Endothelial cell of umbilical vein (primary cell): ENCODE measurements at regions not wholly inside any gene's neighbourhood (a gene's known extent, or its start where the extent isn't known, plus 50 kb on each side); places are given as distances from the start of the nearest gene placed in this dataset.

ENCODE experiments used
- BruUV-seq: library from RNA; stranded (reverse); fragments of 400-500 nt; replicated peaks from 2 replicates; lab custom pipeline; 2021; lab: Mats Ljungman, UMichigan
- CTCF ChIA-PET: fragments of 300-600, 350-600 bp; sonication (Branson Sonifier 250); formaldehyde crosslinking; loops from one replicate; lab custom pipeline; 2021; ENCODE audit warnings: antibody characterized with exemption, inconsistent platforms; lab: Charles Lee
- POLR2A ChIA-PET: fragments of 300-600, 350-600 bp; sonication (Branson Sonifier 250); formaldehyde crosslinking; loops from one replicate; lab custom pipeline; 2021; ENCODE audit warnings: antibody characterized with exemption, inconsistent platforms; lab: Charles Lee
- DNase-seq: peaks from one replicate; pipeline ENCODE4 v3.0.0-alpha.2; 2011; ENCODE audit warnings: low read depth, low spot score
- FAIRE-seq: peaks from 2 replicates; lab custom pipeline; 2011; peaks lifted over from hg19 to GRCh38; lab: Jason Lieb, UNC
- H2AFZ ChIP-seq: 2 replicates; pipeline ENCODE4 v1.6.0; 2012; ENCODE audit warnings: low read depth, low read length, control low read depth, inconsistent platforms
- H3K27ac ChIP-seq: 2 replicates; pipeline ENCODE4 v1.5.1; 2011; ENCODE audit warnings: low read depth, mild to moderate bottlenecking, control low read depth, low read length, moderate library complexity; ENCODE audit not compliant: insufficient read depth
- H3K27me3 ChIP-seq, 2 experiments: 2 replicates each; pipeline versions ENCODE4 v1.6.0 to v1.6.1; 2011; ENCODE audit warnings: low read length in 2 of 2, mixed read lengths in 1 of 2; ENCODE audit not compliant: control insufficient read depth in 2 of 2, insufficient read depth in 2 of 2
- H3K36me3 ChIP-seq, 2 experiments: 2 replicates in 1 of 2; 3 replicates in 1 of 2; pipeline ENCODE4 v1.5.1; 2011; ENCODE audit warnings: low read length in 2 of 2, mild to moderate bottlenecking in 1 of 2, moderate library complexity in 1 of 2; ENCODE audit not compliant: control insufficient read depth in 2 of 2, insufficient read depth in 2 of 2; ENCODE audit errors: extremely low read depth in 1 of 2
- H3K4me1 ChIP-seq: 3 replicates; pipeline ENCODE4 v1.5.1; 2011; ENCODE audit warnings: mild to moderate bottlenecking, low read length; ENCODE audit not compliant: control insufficient read depth, insufficient read depth; ENCODE audit errors: extremely low read depth
- H3K4me2 ChIP-seq: 2 replicates; pipeline ENCODE4 v1.6.1; 2011; ENCODE audit warnings: low read length, control low read depth, mixed read lengths; ENCODE audit not compliant: insufficient read depth
- H3K4me3 ChIP-seq, 3 experiments: fragments of 200-600 bp in 1 of 3; sonication (generic), shearing (Covaris generic) in 1 of 3; replicated peaks in 1 of 3; 2 replicates each; pipeline ENCODE4 v1.5.1; 2011 to 2016; ENCODE audit warnings: control low read depth in 3 of 3, low read length in 3 of 3, mild to moderate bottlenecking in 2 of 3, inconsistent platforms in 1 of 3, low read depth in 1 of 3, moderate library complexity in 1 of 3; ENCODE audit not compliant: insufficient read depth in 1 of 3
- H3K79me2 ChIP-seq: 2 replicates; pipeline ENCODE4 v1.6.0; 2012; ENCODE audit warnings: low read length, inconsistent platforms; ENCODE audit not compliant: control insufficient read depth, insufficient read depth
- H3K9ac ChIP-seq: replicated peaks from 2 replicates; pipeline ENCODE3; 2011; ENCODE audit warnings: low read length, control low read depth; ENCODE audit not compliant: insufficient read depth; ENCODE audit errors: extremely low read depth
- H3K9me1 ChIP-seq: replicated peaks from 3 replicates; pipeline ENCODE4 v1.6.0; 2011; ENCODE audit warnings: mild to moderate bottlenecking, low read length; ENCODE audit not compliant: control insufficient read depth, insufficient read depth; ENCODE audit errors: extremely low read depth
- H3K9me3 ChIP-seq: replicated peaks from 2 replicates; pipeline ENCODE4 v1.5.1; 2012; ENCODE audit warnings: low read length, inconsistent platforms; ENCODE audit not compliant: control insufficient read depth, insufficient read depth
- H4K20me1 ChIP-seq: replicated peaks from 2 replicates; pipeline ENCODE3; 2011; ENCODE audit warnings: mild to moderate bottlenecking, low read length; ENCODE audit not compliant: control insufficient read depth, insufficient read depth; ENCODE audit errors: extremely low read depth
- CTCF ChIP-seq, 2 donors: IDR thresholded peaks; 1 replicate in 1 of 2; 2 replicates in 1 of 2; pipeline ENCODE4 v1.5.1; 2011; ENCODE audit warnings: low read length in 2 of 2, mild to moderate bottlenecking in 2 of 2, moderate library complexity in 2 of 2, control low read depth in 1 of 2, inconsistent platforms in 1 of 2, low read depth in 1 of 2; ENCODE audit not compliant: insufficient read depth in 1 of 2; ENCODE audit errors: extremely low read depth in 1 of 2
- EZH2 ChIP-seq: IDR thresholded peaks from 2 replicates; pipeline ENCODE4 v1.6.1; 2012; ENCODE audit warnings: borderline replicate concordance, low read depth, mild to moderate bottlenecking, moderate library complexity, low read length, inconsistent platforms; ENCODE audit not compliant: severe bottlenecking
- FOS ChIP-seq: IDR thresholded peaks from 2 replicates; pipeline ENCODE4 v1.6.1; 2011; ENCODE audit warnings: mild to moderate bottlenecking, low read length, moderate library complexity, borderline replicate concordance; ENCODE audit not compliant: insufficient read depth
- GATA2 ChIP-seq: IDR thresholded peaks from 2 replicates; pipeline ENCODE4 v1.7.0; 2011; ENCODE audit warnings: low read depth, mild to moderate bottlenecking, moderate library complexity, mixed read lengths, low read length; ENCODE audit not compliant: insufficient read length, insufficient read depth
- JUN ChIP-seq: IDR thresholded peaks from 2 replicates; pipeline ENCODE4 v1.6.1; 2011; ENCODE audit warnings: borderline replicate concordance, low read depth; ENCODE audit not compliant: insufficient read length, insufficient read depth
- MYC ChIP-seq: IDR thresholded peaks from one replicate; pipeline ENCODE4 v1.6.1; 2011; ENCODE audit warnings: mild to moderate bottlenecking, low read depth, low read length
- POLR2A ChIP-seq: IDR thresholded peaks from 2 replicates; pipeline ENCODE4 v1.6.1; 2012; ENCODE audit warnings: low read depth, mild to moderate bottlenecking, control low read depth, low read length
- POLR2AphosphoS5 ChIP-seq: IDR thresholded peaks from 2 replicates; pipeline ENCODE4 v1.6.1; 2012; ENCODE audit warnings: low read depth, mild to moderate bottlenecking, control low read depth, low read length, moderate library complexity; ENCODE audit not compliant: insufficient read depth
- dilution Hi-C: fragments of 300-500 bp; cut with MboI; formaldehyde crosslinking; loops from one replicate; pipeline ENCODE4 v1.15.0; 2019; ENCODE audit warnings: low sequenced_read_pairs; ENCODE audit not compliant: extremely low pct_ligation_motif_present
- intact Hi-C: fragments of 100-400 bp; cut with micrococcal nuclease; formaldehyde crosslinking; loops from one replicate; pipeline ENCODE4 v1.10.0; 2022
- TF ChIP-seq, protein P1 (sequence below): IDR thresholded peaks from 2 replicates; pipeline ENCODE4 v1.6.1; 2011; ENCODE audit not compliant: insufficient read depth, insufficient read length

- DNase-seq (no peak), FAIRE-seq (no peak)
- H3K79me2 ChIP-seq: no peaks in the 10 kb centered on the region
- BruUV-seq: no TSS peak
- H3K27ac ChIP-seq: no peak overlapping the region
- peaks cover 9 to 16% of the 10 kb centered on the region in 2 experiments for H3K27me3 ChIP-seq
- H3K4me2 ChIP-seq: no peak overlapping the region
- intact Hi-C loops: no loop called here
- no peak overlapping the region for H3K9ac ChIP-seq
- ChIA-PET POLR2A (no interaction called here), CTCF (interaction anchor here (1.1 to 1.4 kb wide), 2 partner anchors 10 to 16 kb away, joined by 3 to 5 read pairs; no protein-coding TSS in a partner anchor)
- no peaks in the 10 kb centered on the region for H3K4me1 ChIP-seq
- H4K20me1 ChIP-seq: no peaks in the 10 kb centered on the region
- TF ChIP-seq POLR2A (no peak), EZH2 (no peak), CTCF (IDR thresholded peaks at IDR 0.05; ENCODE audit: extremely low read depth in 1 of 2, insufficient read depth in 1 of 2, low read depth in 1 of 2, low read length in 2 of 2) (no peak), MYC (no peak), FOS (no peak), POLR2AphosphoS5 (no peak), GATA2 (no peak), JUN (no peak)
- TF ChIP-seq, protein P1, sequence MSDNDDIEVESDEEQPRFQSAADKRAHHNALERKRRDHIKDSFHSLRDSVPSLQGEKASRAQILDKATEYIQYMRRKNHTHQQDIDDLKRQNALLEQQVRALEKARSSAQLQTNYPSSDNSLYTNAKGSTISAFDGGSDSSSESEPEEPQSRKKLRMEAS: no peak
- no peak overlapping the region for H2AFZ ChIP-seq
- dilution Hi-C loops: no loop called here
- H3K9me3 ChIP-seq: no peaks in the 10 kb centered on the region
- H3K9me1 ChIP-seq: no peaks in the 10 kb centered on the region
- no peak overlapping the region for H3K4me3 ChIP-seq
- no peaks in the 10 kb centered on the region for H3K36me3 ChIP-seq
These were observed 135.1 kb upstream of the PTGFR start for GRCh38 chr1:78355656-78356055.
